ENCODE measurements at regions not wholly inside any gene's neighbourhood (a gene's known extent, or its start where the extent isn't known, plus 50 kb on each side); places are given as distances from the start of the nearest gene placed in this dataset.

DNA sequence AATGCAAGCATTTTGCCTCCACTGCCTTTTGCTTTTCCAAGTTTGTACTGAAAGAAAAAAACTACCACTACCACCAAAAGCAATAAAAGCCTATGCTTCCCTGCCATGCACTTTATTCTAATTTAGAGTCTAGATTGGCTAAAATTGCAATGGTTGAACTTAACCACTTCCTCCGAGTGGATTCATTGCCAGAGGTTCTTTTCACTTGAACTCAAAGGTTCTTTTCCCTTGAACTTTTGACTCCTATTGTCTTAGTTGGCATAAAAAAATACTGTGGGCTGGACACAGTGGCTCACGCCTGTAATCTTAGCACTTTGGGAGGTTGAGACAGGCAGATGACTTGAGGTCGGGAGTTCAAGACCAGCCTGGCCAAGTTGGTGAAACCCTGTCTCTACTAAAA lies 319.8 kb upstream of the GOT2 start:
- WGBS (ENCODE audit: low lambda C conversion rate) = 0% methylated on average over 3 of the region's 3 CpGs
- H3K27me3 ChIP-seq (ENCODE audit: control insufficient read depth in 1 of 2, insufficient read depth in 2 of 2, low read length in 2 of 2) = no peaks in the 10 kb centered on the region
- CTCF ChIA-PET (ENCODE audit: low intra/inter-chr PET ratio, low total read pairs) = no interaction called here
- no peak overlapping the region for H2AFZ ChIP-seq (ENCODE audit: low read length)
- FAIRE-seq (no peak), ATAC-seq (no peak), DNase-seq (ENCODE audit: low spot score) (no peak)
- BruUV-seq (replicated peaks) = no TSS peak
- TF ChIP-seq, protein P1, sequence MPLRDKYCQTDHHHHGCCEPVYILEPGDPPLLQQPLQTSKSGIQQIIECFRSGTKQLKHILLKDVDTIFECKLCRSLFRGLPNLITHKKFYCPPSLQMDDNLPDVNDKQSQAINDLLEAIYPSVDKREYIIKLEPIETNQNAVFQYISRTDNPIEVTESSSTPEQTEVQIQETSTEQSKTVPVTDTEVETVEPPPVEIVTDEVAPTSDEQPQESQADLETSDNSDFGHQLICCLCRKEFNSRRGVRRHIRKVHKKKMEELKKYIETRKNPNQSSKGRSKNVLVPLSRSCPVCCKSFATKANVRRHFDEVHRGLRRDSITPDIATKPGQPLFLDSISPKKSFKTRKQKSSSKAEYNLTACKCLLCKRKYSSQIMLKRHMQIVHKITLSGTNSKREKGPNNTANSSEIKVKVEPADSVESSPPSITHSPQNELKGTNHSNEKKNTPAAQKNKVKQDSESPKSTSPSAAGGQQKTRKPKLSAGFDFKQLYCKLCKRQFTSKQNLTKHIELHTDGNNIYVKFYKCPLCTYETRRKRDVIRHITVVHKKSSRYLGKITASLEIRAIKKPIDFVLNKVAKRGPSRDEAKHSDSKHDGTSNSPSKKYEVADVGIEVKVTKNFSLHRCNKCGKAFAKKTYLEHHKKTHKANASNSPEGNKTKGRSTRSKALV (CRISPR knock-in tag; IDR thresholded peaks at IDR 0.05) = no peak
- TF ChIP-seq, protein P2, sequence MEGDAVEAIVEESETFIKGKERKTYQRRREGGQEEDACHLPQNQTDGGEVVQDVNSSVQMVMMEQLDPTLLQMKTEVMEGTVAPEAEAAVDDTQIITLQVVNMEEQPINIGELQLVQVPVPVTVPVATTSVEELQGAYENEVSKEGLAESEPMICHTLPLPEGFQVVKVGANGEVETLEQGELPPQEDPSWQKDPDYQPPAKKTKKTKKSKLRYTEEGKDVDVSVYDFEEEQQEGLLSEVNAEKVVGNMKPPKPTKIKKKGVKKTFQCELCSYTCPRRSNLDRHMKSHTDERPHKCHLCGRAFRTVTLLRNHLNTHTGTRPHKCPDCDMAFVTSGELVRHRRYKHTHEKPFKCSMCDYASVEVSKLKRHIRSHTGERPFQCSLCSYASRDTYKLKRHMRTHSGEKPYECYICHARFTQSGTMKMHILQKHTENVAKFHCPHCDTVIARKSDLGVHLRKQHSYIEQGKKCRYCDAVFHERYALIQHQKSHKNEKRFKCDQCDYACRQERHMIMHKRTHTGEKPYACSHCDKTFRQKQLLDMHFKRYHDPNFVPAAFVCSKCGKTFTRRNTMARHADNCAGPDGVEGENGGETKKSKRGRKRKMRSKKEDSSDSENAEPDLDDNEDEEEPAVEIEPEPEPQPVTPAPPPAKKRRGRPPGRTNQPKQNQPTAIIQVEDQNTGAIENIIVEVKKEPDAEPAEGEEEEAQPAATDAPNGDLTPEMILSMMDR (CRISPR knock-in tag; IDR thresholded peaks at IDR 0.05) = no peak
- TF ChIP-seq ZBTB1 (CRISPR knock-in tag; IDR thresholded peaks at IDR 0.05; ENCODE audit: borderline replicate concordance) = no peak
- TF ChIP-seq ZNF232 (CRISPR knock-in tag; IDR thresholded peaks at IDR 0.05; ENCODE audit: borderline replicate concordance) = no peak
- H3K9ac ChIP-seq (ENCODE audit: insufficient read depth, low read depth, low read length) = no peak overlapping the region
- H4K20me1 ChIP-seq (ENCODE audit: insufficient read depth, low read length) = no peaks in the 10 kb centered on the region
- no peaks in the 10 kb centered on the region for H3K9me3 ChIP-seq (ENCODE audit: low read length)
- H3K27ac ChIP-seq (ENCODE audit: extremely low read length, insufficient read depth, low read length) = no peak overlapping the region
- POLR2A ChIA-PET = no interaction called here
- in situ Hi-C loops (cut with HindIII; ENCODE audit: extremely low pct_ligation_motif_present, low pct_unique_long_range_greater_than_20kb) (no loop called here), intact Hi-C loops (cut with micrococcal nuclease; ENCODE audit: unreplicated experiment) (no loop called here)
- H3K4me3 ChIP-seq (replicated peaks in 1 of 3; ENCODE audit: insufficient read depth in 1 of 3, low read depth in 2 of 3, low read length in 3 of 3) = no peak overlapping the region
- no peaks in the 10 kb centered on the region for H3K79me2 ChIP-seq (ENCODE audit: insufficient read depth, low read length)
- H3K36me3 ChIP-seq (replicated peaks in 1 of 2; ENCODE audit: control insufficient read depth in 1 of 2, insufficient read depth in 2 of 2, low read length in 2 of 2) = no peaks in the 10 kb centered on the region
- no peak overlapping the region for H3K4me2 ChIP-seq (ENCODE audit: low read depth, low read length)
- H3K4me1 ChIP-seq (ENCODE audit: insufficient read depth, low read length) = no peaks in the 10 kb centered on the region

DNA sequence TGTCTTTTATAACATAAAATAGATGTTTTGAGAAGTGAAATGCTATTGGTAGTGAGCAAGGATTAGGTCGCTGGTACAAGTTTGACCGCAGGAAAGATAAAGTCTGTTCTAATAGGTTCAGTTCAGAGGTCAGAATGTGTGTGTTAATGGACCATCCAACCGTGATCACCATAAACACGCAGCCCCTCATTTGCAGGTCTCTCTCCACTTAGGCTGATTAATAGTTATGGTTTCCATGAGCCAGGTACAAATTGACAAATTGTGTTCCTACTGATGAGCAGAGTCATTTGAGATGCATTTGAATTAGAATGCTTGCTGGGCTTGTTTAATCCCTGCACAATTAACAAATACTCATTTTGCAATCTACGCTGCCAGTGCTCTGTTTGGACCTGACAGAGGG lies 318.1 kb upstream of the GOT2 start:
- H2AFZ ChIP-seq (ENCODE audit: low read length) = no peak overlapping the region
- H4K20me1 ChIP-seq (ENCODE audit: insufficient read depth, low read length) = no peaks in the 10 kb centered on the region
- H3K27ac ChIP-seq (ENCODE audit: extremely low read length, insufficient read depth, low read length) = no peak overlapping the region
- intact Hi-C loops (cut with micrococcal nuclease; ENCODE audit: unreplicated experiment) = no loop called here
- POLR2A ChIA-PET = no interaction called here
- DNase-seq (ENCODE audit: low spot score) (no peak), FAIRE-seq (no peak), ATAC-seq (no peak)
- no peaks in the 10 kb centered on the region for H3K9me3 ChIP-seq (ENCODE audit: low read length)
- H3K27me3 ChIP-seq (ENCODE audit: control insufficient read depth in 1 of 2, insufficient read depth in 2 of 2, low read length in 2 of 2) = no peaks in the 10 kb centered on the region
- no peaks in the 10 kb centered on the region for H3K79me2 ChIP-seq (ENCODE audit: insufficient read depth, low read length)
- CTCF ChIA-PET (ENCODE audit: low intra/inter-chr PET ratio, low total read pairs) = no interaction called here
- H3K4me1 ChIP-seq (ENCODE audit: insufficient read depth, low read length) = no peaks in the 10 kb centered on the region
- no peak overlapping the region for H3K4me3 ChIP-seq (replicated peaks in 1 of 3; ENCODE audit: insufficient read depth in 1 of 3, low read depth in 2 of 3, low read length in 3 of 3)
- no TSS peak for BruUV-seq (replicated peaks)
- no peak overlapping the region for H3K9ac ChIP-seq (ENCODE audit: insufficient read depth, low read depth, low read length)
- in situ Hi-C loops (cut with HindIII; ENCODE audit: extremely low pct_ligation_motif_present, low pct_unique_long_range_greater_than_20kb) = no loop called here
- H3K36me3 ChIP-seq (replicated peaks in 1 of 2; ENCODE audit: control insufficient read depth in 1 of 2, insufficient read depth in 2 of 2, low read length in 2 of 2) = no peaks in the 10 kb centered on the region
- no peak overlapping the region for H3K4me2 ChIP-seq (ENCODE audit: low read depth, low read length)
- 9% methylated on average over 5 of the region's 5 CpGs for WGBS (ENCODE audit: low lambda C conversion rate)
- no peak for TF ChIP-seq NKX3-1 (CRISPR knock-in tag; IDR thresholded peaks at IDR 0.05)
- TF ChIP-seq, protein P3, sequence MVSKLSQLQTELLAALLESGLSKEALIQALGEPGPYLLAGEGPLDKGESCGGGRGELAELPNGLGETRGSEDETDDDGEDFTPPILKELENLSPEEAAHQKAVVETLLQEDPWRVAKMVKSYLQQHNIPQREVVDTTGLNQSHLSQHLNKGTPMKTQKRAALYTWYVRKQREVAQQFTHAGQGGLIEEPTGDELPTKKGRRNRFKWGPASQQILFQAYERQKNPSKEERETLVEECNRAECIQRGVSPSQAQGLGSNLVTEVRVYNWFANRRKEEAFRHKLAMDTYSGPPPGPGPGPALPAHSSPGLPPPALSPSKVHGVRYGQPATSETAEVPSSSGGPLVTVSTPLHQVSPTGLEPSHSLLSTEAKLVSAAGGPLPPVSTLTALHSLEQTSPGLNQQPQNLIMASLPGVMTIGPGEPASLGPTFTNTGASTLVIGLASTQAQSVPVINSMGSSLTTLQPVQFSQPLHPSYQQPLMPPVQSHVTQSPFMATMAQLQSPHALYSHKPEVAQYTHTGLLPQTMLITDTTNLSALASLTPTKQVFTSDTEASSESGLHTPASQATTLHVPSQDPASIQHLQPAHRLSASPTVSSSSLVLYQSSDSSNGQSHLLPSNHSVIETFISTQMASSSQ (IDR thresholded peaks at IDR 0.05; ENCODE audit: low read depth) = no peak
- TF ChIP-seq, protein P3 (CRISPR knock-in tag; IDR thresholded peaks at IDR 0.05; ENCODE audit: borderline replicate concordance) = no peak

All from HepG2 (cell line).